Activated T-helper 17 cell treated with anti-CD3 and anti-CD28 coated beads, Interleukin-2, amount 50 U/mL, for 72 hours (primary cell): ENCODE measurements at regions not wholly inside any gene's neighbourhood (a gene's known extent, or its start where the extent isn't known, plus 50 kb on each side); places are given as distances from the start of the nearest gene placed in this dataset.

Source experiments
- ATAC-seq: fragments of 150-1000 bp; cut with Tn5 transposase; replicated peaks from 2 replicates; pipeline ENCODE4 v1.10.0; 2021; ENCODE audit warnings: mild to moderate bottlenecking, moderate library complexity
- H3K27ac Mint-ChIP-seq: one replicate; pipeline ENCODE4 v1.8.0; 2022; ENCODE audit warnings: mixed read lengths
- H3K27me3 Mint-ChIP-seq: one replicate; pipeline ENCODE4 v1.8.0; 2022; ENCODE audit warnings: mixed read lengths
- H3K36me3 Mint-ChIP-seq: one replicate; pipeline ENCODE4 v1.8.0; 2022; ENCODE audit warnings: low read depth, mild to moderate bottlenecking, mixed read lengths
- H3K4me1 Mint-ChIP-seq: one replicate; pipeline ENCODE4 v1.8.0; 2022; ENCODE audit warnings: mixed read lengths
- H3K4me3 Mint-ChIP-seq: one replicate; pipeline ENCODE4 v1.8.0; 2022; ENCODE audit warnings: mild to moderate bottlenecking, mixed read lengths
- H3K9me3 Mint-ChIP-seq: one replicate; pipeline ENCODE4 v1.8.0; 2022; ENCODE audit warnings: mixed read lengths

GRCh38 chr22:49278340-49278739 is 549.3 kb downstream of the BRD1 start:
- Mint-ChIP-seq H3K4me3 (no peak overlapping the region), H3K27ac (no peak overlapping the region), H3K4me1 (no peaks in the 10 kb centered on the region), H3K27me3 (peaks cover 28% of the 10 kb centered on the region), H3K36me3 (no peaks in the 10 kb centered on the region), H3K9me3 (peaks cover 11% of the 10 kb centered on the region)
- ATAC-seq = no peak

GRCh38 chr22:49276567-49276966 is 551.1 kb downstream of the BRD1 start:
- H3K4me1 Mint-ChIP-seq = no peaks in the 10 kb centered on the region
- H3K27ac Mint-ChIP-seq = no peak overlapping the region
- no peak for ATAC-seq
- H3K27me3 Mint-ChIP-seq = peaks cover 23% of the 10 kb centered on the region
- H3K4me3 Mint-ChIP-seq = no peak overlapping the region
- H3K9me3 Mint-ChIP-seq = peaks cover 11% of the 10 kb centered on the region
- H3K36me3 Mint-ChIP-seq = no peaks in the 10 kb centered on the region

GRCh38 chr22:49274754-49275380 is 552.8 kb downstream of the BRD1 start:
- peaks cover 2% of the 10 kb centered on the region for H3K9me3 Mint-ChIP-seq
- H3K4me1 Mint-ChIP-seq = no peaks in the 10 kb centered on the region
- ATAC-seq = no peak
- no peaks in the 10 kb centered on the region for H3K36me3 Mint-ChIP-seq
- no peak overlapping the region for H3K27ac Mint-ChIP-seq
- H3K4me3 Mint-ChIP-seq = no peak overlapping the region
- peaks cover 16% of the 10 kb centered on the region for H3K27me3 Mint-ChIP-seq

- no peaks in the 10 kb centered on the region for H3K4me1 Mint-ChIP-seq
- no peak overlapping the region for H3K27ac Mint-ChIP-seq
- ATAC-seq = no peak
- no peaks in the 10 kb centered on the region for H3K36me3 Mint-ChIP-seq
- no peak overlapping the region for H3K4me3 Mint-ChIP-seq
- peaks cover 32% of the 10 kb centered on the region for H3K27me3 Mint-ChIP-seq
- H3K9me3 Mint-ChIP-seq = no peaks in the 10 kb centered on the region
Observed at GRCh38 chr22:49272546-49273125, 555.0 kb downstream of the BRD1 start.

- H3K4me1 Mint-ChIP-seq = no peaks in the 10 kb centered on the region
Observed at GRCh38 chr22:49271831-49272230, 555.8 kb downstream of the BRD1 start.

GRCh38 chr22:49271369-49271727 is 556.3 kb downstream of the BRD1 start:
- ATAC-seq = no peak
- Mint-ChIP-seq H3K4me1 (no peaks in the 10 kb centered on the region), H3K27me3 (peaks cover 36% of the 10 kb centered on the region), H3K9me3 (no peaks in the 10 kb centered on the region), H3K36me3 (no peaks in the 10 kb centered on the region), H3K27ac (no peak overlapping the region), H3K4me3 (no peak overlapping the region)

More at GRCh38 chr22:49271831-49272230, 555.8 kb downstream of the BRD1 start:
- Mint-ChIP-seq H3K9me3 (no peaks in the 10 kb centered on the region), H3K36me3 (no peaks in the 10 kb centered on the region), H3K27me3 (peaks cover 36% of the 10 kb centered on the region), H3K27ac (no peak overlapping the region), H3K4me3 (no peak overlapping the region)
- no peak for ATAC-seq

GRCh38 chr22:49270595-49271368 is 556.9 kb downstream of the BRD1 start:
- Mint-ChIP-seq H3K27ac (no peak overlapping the region), H3K4me3 (no peak overlapping the region), H3K4me1 (no peaks in the 10 kb centered on the region), H3K9me3 (no peaks in the 10 kb centered on the region), H3K27me3 (peaks cover 36% of the 10 kb centered on the region), H3K36me3 (no peaks in the 10 kb centered on the region)
- no peak for ATAC-seq

GRCh38 chr22:49269928-49270327 is 557.7 kb downstream of the BRD1 start:
- Mint-ChIP-seq H3K4me3 (no peak overlapping the region), H3K36me3 (no peaks in the 10 kb centered on the region), H3K9me3 (no peaks in the 10 kb centered on the region), H3K4me1 (no peaks in the 10 kb centered on the region), H3K27ac (no peak overlapping the region), H3K27me3 (peaks cover 39% of the 10 kb centered on the region)
- ATAC-seq = no peak

- Mint-ChIP-seq H3K27ac (no peak overlapping the region), H3K9me3 (no peaks in the 10 kb centered on the region), H3K4me3 (no peak overlapping the region), H3K36me3 (no peaks in the 10 kb centered on the region), H3K4me1 (no peaks in the 10 kb centered on the region), H3K27me3 (peaks cover 39% of the 10 kb centered on the region)
- ATAC-seq = no peak
Observed at GRCh38 chr22:49269371-49269770, 558.3 kb downstream of the BRD1 start.

GRCh38 chr22:49268924-49269323 is 558.7 kb downstream of the BRD1 start:
- H3K9me3 Mint-ChIP-seq = no peaks in the 10 kb centered on the region
- no peaks in the 10 kb centered on the region for H3K36me3 Mint-ChIP-seq
- no peak for ATAC-seq

GRCh38 chr22:49267996-49268395 is 559.7 kb downstream of the BRD1 start:
- Mint-ChIP-seq H3K27ac (no peak overlapping the region), H3K9me3 (no peaks in the 10 kb centered on the region), H3K4me3 (no peak overlapping the region), H3K27me3 (peaks cover 39% of the 10 kb centered on the region), H3K36me3 (no peaks in the 10 kb centered on the region), H3K4me1 (no peaks in the 10 kb centered on the region)
- ATAC-seq = no peak

More at GRCh38 chr22:49268924-49269323, 558.7 kb downstream of the BRD1 start:
- H3K4me3 Mint-ChIP-seq = no peak overlapping the region
- no peak overlapping the region for H3K27ac Mint-ChIP-seq
- peaks cover 39% of the 10 kb centered on the region for H3K27me3 Mint-ChIP-seq
- H3K4me1 Mint-ChIP-seq = no peaks in the 10 kb centered on the region

GRCh38 chr22:49266561-49267519 is 560.8 kb downstream of the BRD1 start:
- Mint-ChIP-seq H3K27me3 (peaks cover 34% of the 10 kb centered on the region), H3K4me3 (no peak overlapping the region), H3K36me3 (no peaks in the 10 kb centered on the region), H3K27ac (no peak overlapping the region), H3K9me3 (no peaks in the 10 kb centered on the region), H3K4me1 (no peaks in the 10 kb centered on the region)
- no peak for ATAC-seq

GRCh38 chr22:49264696-49265095 is 563.0 kb downstream of the BRD1 start:
- ATAC-seq = no peak
- H3K4me3 Mint-ChIP-seq = no peak overlapping the region
- H3K9me3 Mint-ChIP-seq = no peaks in the 10 kb centered on the region
- no peaks in the 10 kb centered on the region for H3K36me3 Mint-ChIP-seq
- peaks cover 25% of the 10 kb centered on the region for H3K27me3 Mint-ChIP-seq
- no peaks in the 10 kb centered on the region for H3K4me1 Mint-ChIP-seq
- no peak overlapping the region for H3K27ac Mint-ChIP-seq

GRCh38 chr22:49263101-49263500 is 564.6 kb downstream of the BRD1 start:
- H3K9me3 Mint-ChIP-seq = no peaks in the 10 kb centered on the region
- ATAC-seq = no peak
- no peaks in the 10 kb centered on the region for H3K36me3 Mint-ChIP-seq
- no peak overlapping the region for H3K4me3 Mint-ChIP-seq
- no peaks in the 10 kb centered on the region for H3K4me1 Mint-ChIP-seq
- H3K27ac Mint-ChIP-seq = no peak overlapping the region
- H3K27me3 Mint-ChIP-seq = peaks cover 11% of the 10 kb centered on the region
